ENCODE measurements at regions not wholly inside any gene's neighbourhood (a gene's known extent, or its start where the extent isn't known, plus 50 kb on each side); places are given as distances from the start of the nearest gene placed in this dataset.

DNA sequence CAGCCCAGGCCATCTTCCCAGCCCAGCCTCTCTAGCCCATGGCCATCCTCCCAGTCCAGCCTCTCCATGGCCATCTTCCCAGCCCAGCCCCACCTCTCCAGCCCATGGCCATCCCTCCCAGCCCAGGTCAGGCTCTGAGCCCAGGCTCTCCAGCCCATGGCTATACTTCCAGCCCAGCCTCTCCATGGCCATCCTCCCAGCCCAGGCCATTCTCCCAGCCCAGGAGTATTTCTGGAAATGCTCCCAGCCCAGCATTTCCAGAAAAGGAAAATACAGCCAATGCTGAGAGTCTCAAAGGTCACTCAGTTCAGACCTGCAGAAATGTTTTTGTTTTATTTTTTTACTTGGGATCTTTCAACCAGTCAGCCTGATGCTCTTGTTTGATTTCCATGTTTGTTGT lies 70.0 kb upstream of the ZNF281 start:
- Histone ChIP-seq H3K27ac (no peak overlapping the region), H3K36me3 (no peaks in the 10 kb centered on the region), H3K4me1 (no peaks in the 10 kb centered on the region), H3K4me3 (no peak overlapping the region), H3K27me3 (no peaks in the 10 kb centered on the region), H3K9me3 (no peaks in the 10 kb centered on the region)
- no peak for DNase-seq
- no peak for TF ChIP-seq POLR2A (IDR thresholded peaks at IDR 0.05)
- TF ChIP-seq, protein P1, sequence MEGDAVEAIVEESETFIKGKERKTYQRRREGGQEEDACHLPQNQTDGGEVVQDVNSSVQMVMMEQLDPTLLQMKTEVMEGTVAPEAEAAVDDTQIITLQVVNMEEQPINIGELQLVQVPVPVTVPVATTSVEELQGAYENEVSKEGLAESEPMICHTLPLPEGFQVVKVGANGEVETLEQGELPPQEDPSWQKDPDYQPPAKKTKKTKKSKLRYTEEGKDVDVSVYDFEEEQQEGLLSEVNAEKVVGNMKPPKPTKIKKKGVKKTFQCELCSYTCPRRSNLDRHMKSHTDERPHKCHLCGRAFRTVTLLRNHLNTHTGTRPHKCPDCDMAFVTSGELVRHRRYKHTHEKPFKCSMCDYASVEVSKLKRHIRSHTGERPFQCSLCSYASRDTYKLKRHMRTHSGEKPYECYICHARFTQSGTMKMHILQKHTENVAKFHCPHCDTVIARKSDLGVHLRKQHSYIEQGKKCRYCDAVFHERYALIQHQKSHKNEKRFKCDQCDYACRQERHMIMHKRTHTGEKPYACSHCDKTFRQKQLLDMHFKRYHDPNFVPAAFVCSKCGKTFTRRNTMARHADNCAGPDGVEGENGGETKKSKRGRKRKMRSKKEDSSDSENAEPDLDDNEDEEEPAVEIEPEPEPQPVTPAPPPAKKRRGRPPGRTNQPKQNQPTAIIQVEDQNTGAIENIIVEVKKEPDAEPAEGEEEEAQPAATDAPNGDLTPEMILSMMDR (IDR thresholded peaks at IDR 0.05) = no peak

DNA sequence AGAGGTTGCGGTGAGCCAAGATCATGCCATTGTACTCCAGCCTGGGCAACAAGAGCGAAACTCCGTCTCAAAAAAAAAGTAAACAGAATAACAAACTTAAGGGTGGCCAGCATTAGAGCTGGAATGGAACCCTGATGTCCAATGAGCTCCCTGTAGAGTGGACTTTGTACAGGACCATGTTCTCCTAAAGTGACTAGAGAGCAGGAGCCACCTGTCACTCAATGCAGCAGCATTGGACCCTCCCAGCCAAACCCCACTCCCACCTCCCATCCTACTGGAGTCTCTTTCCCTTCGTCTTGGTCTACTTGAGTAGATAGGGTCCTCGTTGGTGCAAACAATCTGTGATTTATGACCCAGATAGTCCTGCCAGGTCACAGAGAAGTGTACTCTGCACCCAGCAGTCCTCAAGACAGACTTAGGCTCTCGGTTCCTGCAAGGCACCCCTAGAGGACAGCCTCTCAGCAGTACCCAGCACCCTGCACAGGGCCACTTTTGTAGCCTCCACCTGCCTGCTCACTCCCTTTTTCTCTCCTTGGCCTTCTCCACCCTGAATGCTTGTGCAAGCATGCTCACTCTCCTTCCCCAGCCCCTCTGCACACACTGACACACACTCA lies 69.2 kb upstream of the ZNF281 start:
- H3K27me3 ChIP-seq = no peaks in the 10 kb centered on the region
- no peak overlapping the region for H3K27ac ChIP-seq
- no peaks in the 10 kb centered on the region for H3K4me1 ChIP-seq
- no peak overlapping the region for H3K4me3 ChIP-seq
- H3K36me3 ChIP-seq = no peaks in the 10 kb centered on the region
- DNase-seq = no peak
- TF ChIP-seq POLR2A (IDR thresholded peaks at IDR 0.05) = no peak
- TF ChIP-seq, protein P1 (IDR thresholded peaks at IDR 0.05) = no peak
- no peaks in the 10 kb centered on the region for H3K9me3 ChIP-seq

DNA sequence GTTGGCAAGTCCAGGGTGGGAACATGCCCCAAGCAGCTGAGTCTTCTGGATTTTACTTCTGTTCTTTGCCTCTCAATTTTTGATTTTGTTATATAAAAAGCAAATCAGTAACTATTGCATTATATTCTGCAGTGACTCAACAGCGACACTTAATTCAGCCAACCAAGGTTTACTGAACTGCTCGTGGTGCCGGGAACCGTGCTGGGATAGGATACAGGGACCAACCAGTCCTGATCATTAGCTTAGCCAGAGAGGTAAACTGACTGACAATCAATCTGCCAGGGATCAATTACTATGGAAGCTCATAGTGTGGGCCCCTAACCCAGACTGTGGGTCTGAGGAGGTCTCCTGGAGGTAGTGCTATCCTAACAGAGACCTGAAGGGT lies 68.4 kb upstream of the ZNF281 start:
- H3K36me3 ChIP-seq = no peaks in the 10 kb centered on the region
- H3K27ac ChIP-seq = no peak overlapping the region
- TF ChIP-seq, protein P1 (IDR thresholded peaks at IDR 0.05) = no peak
- TF ChIP-seq POLR2A (IDR thresholded peaks at IDR 0.05) = no peak
- H3K4me3 ChIP-seq = no peak overlapping the region
- H3K9me3 ChIP-seq = no peaks in the 10 kb centered on the region
- no peaks in the 10 kb centered on the region for H3K27me3 ChIP-seq
- no peaks in the 10 kb centered on the region for H3K4me1 ChIP-seq
- DNase-seq = no peak

DNA sequence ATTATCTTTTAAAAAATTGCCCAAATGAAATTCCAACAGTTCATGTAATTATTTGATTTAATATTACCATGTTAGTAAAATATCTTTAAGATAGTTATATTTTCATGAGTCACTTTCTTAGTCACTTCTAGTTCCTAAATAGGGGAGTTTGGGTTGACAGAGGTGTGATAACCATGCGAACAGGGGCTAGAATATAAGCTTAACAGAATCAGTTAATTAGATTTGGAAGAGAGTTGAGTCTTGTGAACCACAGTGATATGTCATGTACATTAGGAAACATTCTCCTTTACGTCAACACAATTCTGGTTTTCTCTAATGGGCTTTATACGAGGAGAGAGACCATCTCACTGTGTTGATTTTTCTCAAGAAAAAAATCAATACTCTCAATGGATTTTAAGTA lies 64.8 kb upstream of the ZNF281 start:
- H3K4me1 ChIP-seq = no peaks in the 10 kb centered on the region
- H3K36me3 ChIP-seq = no peaks in the 10 kb centered on the region
- DNase-seq = no peak
- H3K4me3 ChIP-seq = no peak overlapping the region
- no peak for TF ChIP-seq POLR2A (IDR thresholded peaks at IDR 0.05)
- TF ChIP-seq, protein P1 (IDR thresholded peaks at IDR 0.05) = no peak
- H3K27ac ChIP-seq = no peak overlapping the region
- no peaks in the 10 kb centered on the region for H3K9me3 ChIP-seq
- H3K27me3 ChIP-seq = no peaks in the 10 kb centered on the region

DNA sequence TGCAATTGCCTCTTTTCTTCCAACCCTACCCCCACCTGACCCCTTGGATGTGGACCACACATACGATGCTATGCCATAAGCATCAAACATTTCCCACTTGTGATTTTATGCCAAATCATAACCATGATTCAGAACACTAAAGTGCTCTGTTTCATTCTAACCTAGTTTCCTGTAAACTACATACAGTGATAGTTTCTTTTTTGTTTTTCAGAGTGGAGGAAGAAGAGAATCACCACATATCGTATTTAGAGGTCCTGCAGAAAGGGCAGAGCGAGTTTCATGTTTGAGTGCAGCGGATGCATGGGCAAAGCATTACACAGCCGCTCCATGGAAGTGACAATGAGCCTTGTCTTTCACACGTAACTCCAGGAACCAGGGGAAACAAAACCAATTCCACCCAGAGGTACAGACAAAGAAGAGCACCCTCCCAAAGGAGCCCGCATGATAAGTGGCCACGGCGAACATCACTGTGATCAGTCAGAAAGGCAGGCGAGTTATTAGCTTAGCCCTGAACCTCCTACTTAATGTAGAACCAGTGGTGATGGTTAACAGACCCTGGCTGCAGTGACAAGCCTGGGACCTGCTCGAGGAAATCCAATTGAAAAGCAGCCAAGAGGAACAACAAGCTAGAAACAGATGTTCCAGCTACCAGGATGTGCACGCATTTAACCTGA lies 64.0 kb upstream of the ZNF281 start:
- Histone ChIP-seq H3K27ac (no peak overlapping the region), H3K9me3 (no peaks in the 10 kb centered on the region), H3K4me3 (no peak overlapping the region), H3K4me1 (no peaks in the 10 kb centered on the region), H3K36me3 (no peaks in the 10 kb centered on the region), H3K27me3 (no peaks in the 10 kb centered on the region)
- TF ChIP-seq POLR2A (IDR thresholded peaks at IDR 0.05) = no peak
- TF ChIP-seq, protein P1 (IDR thresholded peaks at IDR 0.05) = no peak
- no peak for DNase-seq

Measured in Peyer's patch (tissue), 4 donors.